Neural progenitor cell (in vitro differentiated cells): ENCODE measurements at regions not wholly inside any gene's neighbourhood (a gene's known extent, or its start where the extent isn't known, plus 50 kb on each side); places are given as distances from the start of the nearest gene placed in this dataset.

Experiments used
- DNase-seq: peaks from one replicate; pipeline ENCODE4 v3.0.0-alpha.2; 2016; ENCODE audit warnings: low spot score
- H2AFZ ChIP-seq: fragments of 200-600 bp; sonication (generic); replicated peaks from 2 replicates; pipeline ENCODE4 v1.6.1; 2016; ENCODE audit warnings: antibody characterized with exemption
- H3F3A ChIP-seq: fragments of 200-600 bp; sonication (generic); 2 replicates; pipeline ENCODE4 v1.6.1; 2016; ENCODE audit warnings: antibody characterized with exemption, low read depth
- H3K27ac ChIP-seq: fragments of 200-600 bp; sonication (generic); 2 replicates; pipeline ENCODE4 v1.5.1; 2016; ENCODE audit warnings: mild to moderate bottlenecking
- H3K27me3 ChIP-seq: fragments of 200-600 bp; sonication (generic); 2 replicates; pipeline ENCODE4 v1.6.1; 2016; ENCODE audit warnings: mild to moderate bottlenecking, moderate library complexity
- H3K36me3 ChIP-seq: fragments of 200-600 bp; sonication (generic); 2 replicates; pipeline ENCODE4 v1.5.1; 2016
- H3K4me1 ChIP-seq: fragments of 200-600 bp; sonication (generic); 2 replicates; pipeline ENCODE4 v1.6.1; 2016; ENCODE audit warnings: mixed run types
- H3K4me2 ChIP-seq: fragments of 200-600 bp; sonication (generic); 2 replicates; pipeline ENCODE4 v1.6.1; 2016
- H3K4me3 ChIP-seq: fragments of 200-600 bp; sonication (generic); 2 replicates; pipeline ENCODE4 v1.5.1; 2016
- H3K79me2 ChIP-seq: fragments of 200-600 bp; sonication (generic); 2 replicates; pipeline ENCODE4 v1.6.1; 2016; ENCODE audit warnings: low read depth
- H3K9ac ChIP-seq: fragments of 200-600 bp; sonication (generic); 2 replicates; pipeline ENCODE4 v1.6.1; 2016
- H3K9me3 ChIP-seq: fragments of 200-600 bp; sonication (generic); 2 replicates; pipeline ENCODE4 v1.5.1; 2016; ENCODE audit warnings: low read depth
- H4K20me1 ChIP-seq: fragments of 200-600 bp; sonication (generic); 2 replicates; pipeline ENCODE4 v1.6.1; 2016; ENCODE audit warnings: low read depth
- H3K27ac Mint-ChIP-seq: 3 replicates; pipeline ENCODE4 v1.8.0; 2021; ENCODE audit warnings: mixed read lengths
- H3K27me3 Mint-ChIP-seq: 2 replicates; pipeline ENCODE4 v1.8.0; 2022; ENCODE audit warnings: low read depth, mild to moderate bottlenecking, inconsistent platforms, moderate library complexity, mixed read lengths; ENCODE audit not compliant: insufficient read depth
- H3K36me3 Mint-ChIP-seq: 3 replicates; pipeline ENCODE4 v1.8.0; 2021; ENCODE audit warnings: mixed read lengths
- H3K4me1 Mint-ChIP-seq: 3 replicates; pipeline ENCODE4 v1.8.0; 2021; ENCODE audit warnings: mixed read lengths
- H3K4me3 Mint-ChIP-seq: 3 replicates; pipeline ENCODE4 v1.8.0; 2021; ENCODE audit warnings: mild to moderate bottlenecking, moderate library complexity, mixed read lengths
- H3K9me3 Mint-ChIP-seq: 3 replicates; pipeline ENCODE4 v1.8.0; 2020; ENCODE audit warnings: mixed read lengths
- CTCF ChIP-seq: fragments of 200-600 bp; sonication (generic); IDR thresholded peaks from 2 replicates; pipeline ENCODE4 v1.5.1; 2017; ENCODE audit warnings: antibody characterized with exemption, mild to moderate bottlenecking
- EZH2 ChIP-seq: fragments of 200-600 bp; sonication (generic); IDR thresholded peaks from 2 replicates; pipeline ENCODE4 v1.6.1; 2017; ENCODE audit warnings: antibody characterized with exemption, mild to moderate bottlenecking, moderate library complexity
- EZH2phosphoT487 ChIP-seq: fragments of 200-600 bp; sonication (generic); IDR thresholded peaks from 2 replicates; pipeline ENCODE4 v1.6.1; 2017; ENCODE audit warnings: antibody characterized with exemption

GRCh38 chr15:38050529-38051448 lies 116.3 kb downstream of the TMCO5A start:
- H3K4me2 ChIP-seq: no peak overlapping the region
- no peaks in the 10 kb centered on the region for H4K20me1 ChIP-seq
- Mint-ChIP-seq H3K4me1 (peaks cover 28% of the 10 kb centered on the region), H3K27me3 (peaks cover 2% of the 10 kb centered on the region), H3K9me3 (peaks cover 12% of the 10 kb centered on the region), H3K27ac (no peak overlapping the region), H3K4me3 (no peak overlapping the region), H3K36me3 (no peaks in the 10 kb centered on the region)
- H3K9me3 ChIP-seq: no peaks in the 10 kb centered on the region
- no peaks in the 10 kb centered on the region for H3F3A ChIP-seq
- DNase-seq: no peak
- no peaks in the 10 kb centered on the region for H3K27me3 ChIP-seq
- H3K79me2 ChIP-seq: no peaks in the 10 kb centered on the region
- TF ChIP-seq EZH2phosphoT487: no peak
- no peak for TF ChIP-seq CTCF
- TF ChIP-seq EZH2: no peak
- no peak overlapping the region for H3K9ac ChIP-seq
- H3K36me3 ChIP-seq: no peaks in the 10 kb centered on the region
- H3K4me3 ChIP-seq: no peak overlapping the region
- no peak overlapping the region for H3K27ac ChIP-seq
- H3K4me1 ChIP-seq: no peaks in the 10 kb centered on the region
- no peak overlapping the region for H2AFZ ChIP-seq

DNA sequence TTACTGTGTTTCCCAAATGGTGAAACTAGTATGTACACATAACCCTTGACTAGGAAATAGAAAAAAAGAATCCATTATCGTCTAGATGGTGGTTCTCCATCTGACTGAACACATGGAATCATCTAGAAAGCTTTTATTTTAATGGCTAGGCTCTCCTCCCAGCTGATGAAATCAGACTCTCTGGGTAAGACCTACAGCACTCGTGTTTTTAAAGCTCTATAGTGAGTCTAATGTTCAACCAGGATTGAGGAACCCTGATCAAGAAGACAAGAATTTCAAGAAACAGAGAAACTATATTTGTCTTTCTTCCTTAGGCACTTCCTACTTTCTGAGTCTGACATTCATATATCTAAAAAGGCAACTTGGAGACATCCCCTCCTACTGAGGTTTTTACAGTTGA lies 118.8 kb downstream of the TMCO5A start:
- Mint-ChIP-seq H3K36me3 (no peaks in the 10 kb centered on the region), H3K9me3 (peaks cover 3% of the 10 kb centered on the region)
- no peaks in the 10 kb centered on the region for H3K27me3 ChIP-seq

DNA sequence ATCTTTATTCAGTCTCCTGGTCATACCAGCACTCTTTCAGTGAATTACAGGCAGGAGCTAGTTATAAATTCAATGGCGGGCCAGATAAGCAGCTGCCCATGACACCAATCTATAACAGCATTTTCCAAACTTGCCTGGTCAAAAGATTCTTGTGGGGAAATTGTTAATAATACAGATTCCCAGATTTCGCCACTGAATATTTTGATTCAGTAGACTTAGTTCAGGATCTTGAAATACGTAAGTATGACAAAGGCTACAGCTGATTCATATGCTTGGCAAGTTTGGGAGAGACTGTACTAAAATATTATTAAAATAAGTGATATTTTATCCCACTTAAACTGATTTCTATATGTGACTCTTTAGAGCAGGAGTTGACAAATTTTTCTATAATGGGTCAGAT lies 119.3 kb downstream of the TMCO5A start:
- Mint-ChIP-seq H3K4me3 (no peak overlapping the region), H3K36me3 (no peaks in the 10 kb centered on the region), H3K27me3 (peaks cover 5% of the 10 kb centered on the region), H3K4me1 (peaks cover 11% of the 10 kb centered on the region), H3K27ac (no peak overlapping the region), H3K9me3 (peaks cover 3% of the 10 kb centered on the region)
- no peaks in the 10 kb centered on the region for H3K27me3 ChIP-seq
- no peaks in the 10 kb centered on the region for H3K79me2 ChIP-seq
- H3K4me1 ChIP-seq: peaks cover 2% of the 10 kb centered on the region
- no peak overlapping the region for H3K27ac ChIP-seq
- H3K4me2 ChIP-seq: no peak overlapping the region
- TF ChIP-seq EZH2phosphoT487 (no peak), EZH2 (no peak), CTCF (no peak)
- no peak overlapping the region for H2AFZ ChIP-seq
- H3K9ac ChIP-seq: no peak overlapping the region
- H3K36me3 ChIP-seq: no peaks in the 10 kb centered on the region
- no peaks in the 10 kb centered on the region for H3F3A ChIP-seq
- no peak overlapping the region for H3K4me3 ChIP-seq
- no peaks in the 10 kb centered on the region for H3K9me3 ChIP-seq
- no peaks in the 10 kb centered on the region for H4K20me1 ChIP-seq
- DNase-seq: no peak

More for the DNA sequence above, 118.8 kb downstream of the TMCO5A start:
- H3K79me2 ChIP-seq: no peaks in the 10 kb centered on the region
- no peaks in the 10 kb centered on the region for H4K20me1 ChIP-seq
- H3K27ac ChIP-seq: no peak overlapping the region
- no peaks in the 10 kb centered on the region for H3K4me1 ChIP-seq
- no peak overlapping the region for H2AFZ ChIP-seq
- Mint-ChIP-seq H3K27ac (no peak overlapping the region), H3K27me3 (peaks cover 5% of the 10 kb centered on the region), H3K4me3 (no peak overlapping the region), H3K4me1 (peaks cover 8% of the 10 kb centered on the region)
- H3F3A ChIP-seq: no peaks in the 10 kb centered on the region
- H3K36me3 ChIP-seq: no peaks in the 10 kb centered on the region
- TF ChIP-seq CTCF: no peak
- TF ChIP-seq EZH2: no peak
- no peak for TF ChIP-seq EZH2phosphoT487
- no peak overlapping the region for H3K4me3 ChIP-seq
- H3K9ac ChIP-seq: no peak overlapping the region
- H3K9me3 ChIP-seq: no peaks in the 10 kb centered on the region
- H3K4me2 ChIP-seq: no peak overlapping the region
- no peak for DNase-seq
